NCI-H146 treated with DMSO at 0.1 percent for 48 hours (cell line): ENCODE measurements at regions not wholly inside any gene's neighbourhood (a gene's known extent, or its start where the extent isn't known, plus 50 kb on each side); places are given as distances from the start of the nearest gene placed in this dataset.
"Not testable (repeated sequence)": the region's sequence is repeated elsewhere in the genome, so short reads cannot be mapped to it uniquely, and the experiment has no call there.

ENCODE experiments used
- DNase-seq: peaks from one replicate; lab custom pipeline; 2025; ENCODE audit not compliant: unreplicated experiment; lab: John Stamatoyannopoulos, UW

GRCh38 chr5:67889870-67890269 lies 325.7 kb upstream of the PIK3R1 start:
- DNase-seq = not testable (repeated sequence)

GRCh38 chr5:67887748-67888161 lies 327.8 kb upstream of the PIK3R1 start:
- DNase-seq = no peak

GRCh38 chr5:67886761-67887160 lies 328.8 kb upstream of the PIK3R1 start:
- DNase-seq = no peak

GRCh38 chr5:67880876-67881275 lies 334.7 kb upstream of the PIK3R1 start:
- no peak for DNase-seq

GRCh38 chr5:67880511-67880805 lies 335.1 kb upstream of the PIK3R1 start:
- DNase-seq = no peak

- no peak for DNase-seq
Measured at GRCh38 chr5:67879620-67880510, 335.7 kb upstream of the PIK3R1 start.

GRCh38 chr5:67878933-67879332 lies 336.6 kb upstream of the PIK3R1 start:
- no peak for DNase-seq

GRCh38 chr5:67876371-67876770 lies 339.2 kb upstream of the PIK3R1 start:
- DNase-seq = no peak

- no peak for DNase-seq
Measured at GRCh38 chr5:67875601-67876000, 340.0 kb upstream of the PIK3R1 start.

- DNase-seq = no peak
Measured at GRCh38 chr5:67873935-67874334, 341.6 kb upstream of the PIK3R1 start.

GRCh38 chr5:67870662-67871061 lies 344.9 kb upstream of the PIK3R1 start:
- no peak for DNase-seq

GRCh38 chr5:67864335-67864734 lies 351.2 kb upstream of the PIK3R1 start:
- DNase-seq = not testable (repeated sequence)

- no peak for DNase-seq
Measured at GRCh38 chr5:67858471-67859031, 357.0 kb upstream of the PIK3R1 start.

GRCh38 chr5:67857502-67857901 lies 358.1 kb upstream of the PIK3R1 start:
- no peak for DNase-seq

- no peak for DNase-seq
Measured at GRCh38 chr5:67855523-67855922, 360.0 kb upstream of the PIK3R1 start.

GRCh38 chr5:67850906-67851305 lies 364.6 kb upstream of the PIK3R1 start:
- DNase-seq = not testable (repeated sequence)

GRCh38 chr5:67844924-67845323 lies 370.6 kb upstream of the PIK3R1 start:
- DNase-seq = no peak

- DNase-seq = no peak
Measured at GRCh38 chr5:67842806-67843205, 372.8 kb upstream of the PIK3R1 start.

GRCh38 chr5:67837225-67837624 lies 378.3 kb upstream of the PIK3R1 start:
- not testable (repeated sequence) for DNase-seq

- not testable (repeated sequence) for DNase-seq
Measured at GRCh38 chr5:67836496-67836895, 379.1 kb upstream of the PIK3R1 start.

- DNase-seq = peak; percentile 96
Measured at GRCh38 chr5:67831048-67831447, 384.5 kb upstream of the PIK3R1 start.

GRCh38 chr5:67827541-67827940 lies 388.0 kb upstream of the PIK3R1 start:
- DNase-seq = no peak

- no peak for DNase-seq
Measured at GRCh38 chr5:67824852-67825251, 390.7 kb upstream of the PIK3R1 start.
